Activated effector memory CD4-positive, alpha-beta T cell treated with Interleukin-2 at 50 U/mL for 16 hours (primary cell): ENCODE measurements at regions not wholly inside any gene's neighbourhood (a gene's known extent, or its start where the extent isn't known, plus 50 kb on each side); places are given as distances from the start of the nearest gene placed in this dataset.

Experiments
- DNase-seq: peaks from one replicate; pipeline ENCODE4 v3.0.0-alpha.2; 2020

GRCh38 chr14:87081004-87081403 lies 912.0 kb downstream of the GALC start:
- no peak for DNase-seq

- no peak for DNase-seq
These were observed 912.8 kb downstream of the GALC start for GRCh38 chr14:87080146-87080545.

GRCh38 chr14:87079416-87079815 lies 913.6 kb downstream of the GALC start:
- DNase-seq, result no peak

GRCh38 chr14:87076922-87077321 lies 916.1 kb downstream of the GALC start:
- no peak for DNase-seq

GRCh38 chr14:87076146-87076545 lies 916.8 kb downstream of the GALC start:
- no peak for DNase-seq

- no peak for DNase-seq
These were observed 919.0 kb downstream of the GALC start for GRCh38 chr14:87073880-87074570.

GRCh38 chr14:87067591-87067990 lies 925.4 kb downstream of the GALC start:
- DNase-seq, result no peak

GRCh38 chr14:87067061-87067460 lies 925.9 kb downstream of the GALC start:
- no peak for DNase-seq

GRCh38 chr14:87066221-87066817 lies 926.7 kb downstream of the GALC start:
- no peak for DNase-seq

GRCh38 chr14:87065366-87065765 lies 927.6 kb downstream of the GALC start:
- DNase-seq, result no peak

GRCh38 chr14:87063181-87063580 lies 929.8 kb downstream of the GALC start:
- DNase-seq, result no peak

GRCh38 chr14:87060405-87060804 lies 932.6 kb downstream of the GALC start:
- no peak for DNase-seq

- no peak for DNase-seq
These were observed 933.7 kb downstream of the GALC start for GRCh38 chr14:87059060-87059839.

GRCh38 chr14:87055007-87055406 lies 938.0 kb downstream of the GALC start:
- no peak for DNase-seq

GRCh38 chr14:87052646-87053225 lies 940.2 kb downstream of the GALC start:
- no peak for DNase-seq

GRCh38 chr14:87050421-87050820 lies 942.6 kb downstream of the GALC start:
- DNase-seq, result no peak

- DNase-seq, result no peak
These were observed 943.0 kb downstream of the GALC start for GRCh38 chr14:87049950-87050349.

GRCh38 chr14:87046960-87047359 lies 946.0 kb downstream of the GALC start:
- no peak for DNase-seq

- no peak for DNase-seq
These were observed 947.0 kb downstream of the GALC start for GRCh38 chr14:87045956-87046355.

- no peak for DNase-seq
These were observed 947.7 kb downstream of the GALC start for GRCh38 chr14:87045246-87045645.

GRCh38 chr14:87044807-87045206 lies 948.2 kb downstream of the GALC start:
- no peak for DNase-seq

- no peak for DNase-seq
These were observed 949.2 kb downstream of the GALC start for GRCh38 chr14:87043667-87044200.

- no peak for DNase-seq
These were observed 950.6 kb downstream of the GALC start for GRCh38 chr14:87042354-87042753.
